ENCODE measurements at regions not wholly inside any gene's neighbourhood (a gene's known extent, or its start where the extent isn't known, plus 50 kb on each side); places are given as distances from the start of the nearest gene placed in this dataset.

GRCh38 chr2:12971581-12972365 is 255.0 kb downstream of the TRIB2 start:
- H3K9me3 ChIP-seq (ENCODE audit: low read length): no peaks in the 10 kb centered on the region
- no peak overlapping the region for H3K27ac ChIP-seq (ENCODE audit: extremely low read length, insufficient read depth, low read length)
- ATAC-seq: no peak
- H3K4me1 ChIP-seq (ENCODE audit: insufficient read depth, low read length): no peaks in the 10 kb centered on the region
- TF ChIP-seq SP4 (CRISPR knock-in tag; IDR thresholded peaks at IDR 0.05) (no peak), THAP9 (CRISPR knock-in tag; IDR thresholded peaks at IDR 0.05; ENCODE audit: borderline replicate concordance) (no peak)
- H3K4me2 ChIP-seq (ENCODE audit: low read depth, low read length): no peak overlapping the region
- POLR2A ChIA-PET: no interaction called here
- CTCF ChIA-PET (ENCODE audit: low intra/inter-chr PET ratio, low total read pairs): no interaction called here
- no peaks in the 10 kb centered on the region for H4K20me1 ChIP-seq (ENCODE audit: insufficient read depth, low read length)
- H3K36me3 ChIP-seq (replicated peaks in 1 of 2; ENCODE audit: control insufficient read depth in 1 of 2, insufficient read depth in 2 of 2, low read length in 2 of 2): no peaks in the 10 kb centered on the region
- no peaks in the 10 kb centered on the region for H3K79me2 ChIP-seq (ENCODE audit: insufficient read depth, low read length)
- H3K4me3 ChIP-seq (replicated peaks in 1 of 3; ENCODE audit: insufficient read depth in 1 of 3, low read depth in 2 of 3, low read length in 3 of 3): no peak overlapping the region
- intact Hi-C loops (cut with micrococcal nuclease; ENCODE audit: unreplicated experiment) (no loop called here), in situ Hi-C loops (cut with HindIII; ENCODE audit: extremely low pct_ligation_motif_present, low pct_unique_long_range_greater_than_20kb) (no loop called here)
- BruUV-seq (replicated peaks): no TSS peak
- no peak overlapping the region for H2AFZ ChIP-seq (ENCODE audit: low read length)
- no peak overlapping the region for H3K9ac ChIP-seq (ENCODE audit: insufficient read depth, low read depth, low read length)
- DNase-seq (ENCODE audit: low spot score): no peak
- WGBS (ENCODE audit: low lambda C conversion rate): 17% methylated on average over 4 of the region's 4 CpGs
- H3K27me3 ChIP-seq (ENCODE audit: control insufficient read depth in 1 of 2, insufficient read depth in 2 of 2, low read length in 2 of 2): no peaks in the 10 kb centered on the region
- no peak for FAIRE-seq

- Histone ChIP-seq H3K4me2 (ENCODE audit: low read depth, low read length) (no peak overlapping the region), H3K4me3 (replicated peaks in 1 of 3; ENCODE audit: insufficient read depth in 1 of 3, low read depth in 2 of 3, low read length in 3 of 3) (no peak overlapping the region), H3K9ac (ENCODE audit: insufficient read depth, low read depth, low read length) (no peak overlapping the region), H2AFZ (ENCODE audit: low read length) (no peak overlapping the region), H3K36me3 (replicated peaks in 1 of 2; ENCODE audit: control insufficient read depth in 1 of 2, insufficient read depth in 2 of 2, low read length in 2 of 2) (no peaks in the 10 kb centered on the region), H3K79me2 (ENCODE audit: insufficient read depth, low read length) (no peaks in the 10 kb centered on the region), H3K9me3 (ENCODE audit: low read length) (no peaks in the 10 kb centered on the region), H3K27ac (ENCODE audit: extremely low read length, insufficient read depth, low read length) (no peak overlapping the region), H3K4me1 (ENCODE audit: insufficient read depth, low read length) (peaks cover 19% of the 10 kb centered on the region), H3K27me3 (ENCODE audit: control insufficient read depth in 1 of 2, insufficient read depth in 2 of 2, low read length in 2 of 2) (no peaks in the 10 kb centered on the region), H4K20me1 (ENCODE audit: insufficient read depth, low read length) (no peaks in the 10 kb centered on the region)
- BruUV-seq (replicated peaks): no TSS peak
- in situ Hi-C loops (cut with HindIII; ENCODE audit: extremely low pct_ligation_motif_present, low pct_unique_long_range_greater_than_20kb): no loop called here
- CTCF ChIA-PET (ENCODE audit: low intra/inter-chr PET ratio, low total read pairs): no interaction called here
- ATAC-seq (no peak), FAIRE-seq (no peak), DNase-seq (ENCODE audit: low spot score) (no peak)
- WGBS (ENCODE audit: low lambda C conversion rate): under 1% methylated on average over 4 of the region's 4 CpGs
- POLR2A ChIA-PET: no interaction called here
- intact Hi-C loops (cut with micrococcal nuclease; ENCODE audit: unreplicated experiment): no loop called here
- TF ChIP-seq KAT7 (CRISPR knock-in tag; IDR thresholded peaks at IDR 0.05; ENCODE audit: borderline replicate concordance): no peak
- TF ChIP-seq ARHGAP35 (CRISPR knock-in tag; IDR thresholded peaks at IDR 0.05; ENCODE audit: borderline replicate concordance): no peak
- TF ChIP-seq ZNF331 (CRISPR knock-in tag; IDR thresholded peaks at IDR 0.05): no peak
- TF ChIP-seq NRL (CRISPR knock-in tag; IDR thresholded peaks at IDR 0.05; ENCODE audit: borderline replicate concordance): no peak
- no peak for TF ChIP-seq TCF12 (IDR thresholded peaks at IDR 0.05)
- no peak for TF ChIP-seq TCF12 (CRISPR knock-in tag; IDR thresholded peaks at IDR 0.05)
- TF ChIP-seq ZNF296 (CRISPR knock-in tag; conservative IDR thresholded peaks at IDR 0.05): no peak
- no peak for TF ChIP-seq ZNF354B (CRISPR knock-in tag; IDR thresholded peaks at IDR 0.05)
- no peak for TF ChIP-seq PAF1 (CRISPR knock-in tag; IDR thresholded peaks at IDR 0.05)
- no peak for TF ChIP-seq HMGXB4 (CRISPR knock-in tag; IDR thresholded peaks at IDR 0.05; ENCODE audit: borderline replicate concordance in 1 of 2, low read depth in 1 of 2)
- TF ChIP-seq FOXK1 (CRISPR knock-in tag; IDR thresholded peaks at IDR 0.05; ENCODE audit: borderline replicate concordance, low read depth): no peak
Observed at GRCh38 chr2:12978066-12978835, 261.5 kb downstream of the TRIB2 start.

All from HepG2 (cell line).